ENCODE measurements at regions not wholly inside any gene's neighbourhood (a gene's known extent, or its start where the extent isn't known, plus 50 kb on each side); places are given as distances from the start of the nearest gene placed in this dataset.

GRCh38 chr3:88712552-88712951 lies 394.9 kb upstream of the EPHA3 start (continued):
- TF ChIP-seq BACH1 (IDR thresholded peaks at IDR 0.05; ENCODE audit: low read length) = no peak
- no peak for TF ChIP-seq CREB1 (IDR thresholded peaks at IDR 0.05)

Measured in H1 (cell line).